Suppressor macrophage treated with lipopolysaccharide for 1 hour (primary cell): ENCODE measurements at regions not wholly inside any gene's neighbourhood (a gene's known extent, or its start where the extent isn't known, plus 50 kb on each side); places are given as distances from the start of the nearest gene placed in this dataset.

Experiments used
- DNase-seq, 3 donors: peaks; one replicate each; pipeline ENCODE4 v3.0.0-alpha.2; 2020 to 2022

DNA sequence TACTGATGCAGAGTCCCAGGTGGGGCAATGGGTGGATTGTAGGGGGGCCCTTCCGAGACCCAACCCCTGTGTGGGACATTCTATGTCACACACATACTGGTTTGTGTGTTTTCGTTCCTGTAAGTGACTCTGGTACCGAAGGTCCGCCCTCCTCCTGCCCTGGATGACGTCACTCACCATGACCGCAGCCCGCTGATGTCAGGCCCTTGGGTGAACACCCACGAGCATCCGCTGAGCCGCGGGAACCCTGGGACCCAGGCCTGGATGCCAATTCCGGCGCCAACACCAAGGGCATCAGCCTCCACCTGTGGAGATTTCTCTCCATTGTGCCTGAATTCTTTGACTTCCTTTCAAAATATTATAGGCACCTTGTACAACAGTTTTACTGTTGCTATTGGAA, 184.3 kb downstream of the MTRR start:
- no peak for DNase-seq

DNA sequence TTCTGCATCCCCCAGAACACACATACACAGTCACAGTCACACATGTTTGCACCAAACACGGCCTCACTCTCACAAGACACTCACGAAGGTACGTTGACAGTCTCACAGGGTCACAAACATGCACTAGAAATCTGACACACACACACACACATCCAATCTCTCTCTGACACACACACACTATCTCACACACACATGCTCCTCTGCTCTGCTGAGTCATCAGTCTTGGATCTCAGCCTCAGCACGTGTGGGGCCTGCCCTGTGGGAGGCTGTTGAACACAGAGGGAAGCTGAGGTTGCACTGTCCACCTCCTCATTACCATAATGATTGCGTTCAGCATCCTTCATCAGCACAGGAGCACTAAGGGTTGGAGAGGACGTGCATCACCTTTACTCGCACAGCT, 188.8 kb downstream of the MTRR start:
- DNase-seq = no peak

GRCh38 chr5:8058616-8059190, 189.8 kb downstream of the MTRR start:
- DNase-seq = no peak

- no peak for DNase-seq
These were observed 190.4 kb downstream of the MTRR start for GRCh38 chr5:8059337-8059736.

GRCh38 chr5:8060235-8060952, 191.4 kb downstream of the MTRR start:
- no peak for DNase-seq

DNA sequence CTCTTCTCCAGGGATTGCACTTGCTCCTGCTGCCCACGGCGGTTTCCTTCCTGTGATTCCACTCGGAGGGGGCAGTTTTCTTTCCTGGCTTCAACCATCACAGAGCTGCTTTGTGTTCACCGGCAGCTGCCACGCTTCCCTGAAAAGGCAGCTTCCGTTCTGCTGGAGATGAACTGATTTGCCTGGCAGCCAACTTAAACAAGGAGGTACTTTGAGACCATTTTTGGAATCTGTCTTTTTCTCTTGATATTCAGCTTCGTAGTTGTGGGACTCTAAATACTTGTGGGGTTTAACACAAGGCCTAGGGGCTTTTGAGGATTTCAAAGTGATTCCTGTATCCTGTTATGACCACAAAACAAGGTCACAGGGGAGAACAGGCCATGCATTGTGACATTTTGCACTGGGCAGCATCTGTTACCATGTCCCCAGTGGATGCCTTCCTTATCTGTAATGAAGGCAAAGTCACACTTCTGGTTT, 192.0 kb downstream of the MTRR start:
- DNase-seq = no peak

DNA sequence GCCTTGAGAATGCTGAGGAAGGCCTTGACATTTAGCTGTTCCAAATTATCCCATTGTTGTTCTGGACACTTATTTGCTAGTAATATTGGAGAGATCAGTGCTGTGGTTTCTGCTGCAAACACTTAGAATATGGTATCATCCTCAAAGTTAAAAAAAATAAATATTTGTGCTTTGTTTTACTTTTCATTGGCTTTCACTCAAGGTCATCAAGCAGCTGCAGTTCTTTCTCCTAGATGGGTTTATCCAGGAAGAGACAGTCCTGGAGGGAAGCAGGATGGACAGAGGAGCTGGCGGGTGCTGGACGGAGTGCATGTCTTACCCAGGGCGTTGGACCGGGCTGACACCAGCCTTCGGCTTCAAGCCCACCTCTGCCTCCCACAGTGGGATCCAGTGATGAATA, 193.6 kb downstream of the MTRR start:
- DNase-seq = no peak

- DNase-seq = no peak
These were observed 199.1 kb downstream of the MTRR start for GRCh38 chr5:8068078-8068477.

GRCh38 chr5:8070138-8070537, 201.2 kb downstream of the MTRR start:
- DNase-seq = no peak

- DNase-seq = no peak
These were observed 210.1 kb downstream of the MTRR start for GRCh38 chr5:8079056-8079455.

DNA sequence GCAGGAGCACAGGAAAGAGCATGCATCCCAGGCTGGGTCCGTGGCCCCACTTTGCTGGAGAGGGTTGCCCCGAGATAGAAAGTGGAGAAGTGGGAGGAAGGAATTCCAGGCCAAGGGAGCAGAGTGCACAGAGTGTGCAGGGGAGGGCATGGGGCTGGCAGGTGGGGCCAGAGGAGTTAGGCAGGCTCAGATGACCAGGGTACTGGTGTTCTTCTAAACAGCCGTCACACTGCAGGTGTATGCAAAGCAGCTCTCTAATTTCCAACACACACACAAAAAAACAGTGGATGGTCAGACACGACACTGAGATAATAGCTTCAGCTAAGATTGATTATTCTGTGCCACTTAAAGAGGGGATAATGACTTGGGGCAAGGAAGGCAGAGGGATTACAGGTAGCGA, 212.2 kb downstream of the MTRR start:
- DNase-seq = no peak

DNA sequence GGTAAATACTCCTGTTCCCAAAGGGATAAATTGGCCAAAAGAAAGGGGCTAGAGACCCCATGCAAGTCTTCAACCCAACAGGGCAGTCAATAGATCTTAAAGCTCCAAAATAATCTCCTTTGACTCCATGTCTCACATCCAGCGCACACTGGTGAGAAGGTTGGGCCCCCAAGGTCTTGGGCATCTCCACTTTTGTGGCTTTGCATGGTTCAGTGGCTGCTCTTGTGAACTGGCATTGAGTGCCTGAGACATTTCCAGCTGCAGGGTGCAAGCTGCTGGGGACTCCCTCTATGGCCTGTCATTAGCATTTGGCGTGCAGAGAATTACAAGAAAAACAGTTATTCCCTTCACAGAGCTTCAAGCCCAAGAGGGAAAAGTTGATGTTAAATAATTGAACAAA, 224.7 kb downstream of the MTRR start:
- DNase-seq = no peak

- DNase-seq = no peak
These were observed 225.4 kb downstream of the MTRR start for GRCh38 chr5:8094304-8094703.

- DNase-seq = no peak
These were observed 228.2 kb downstream of the MTRR start for GRCh38 chr5:8097146-8097545.

GRCh38 chr5:8098081-8098480, 229.1 kb downstream of the MTRR start:
- no peak for DNase-seq

- no peak for DNase-seq
These were observed 233.8 kb downstream of the MTRR start for GRCh38 chr5:8102714-8103113.

DNA sequence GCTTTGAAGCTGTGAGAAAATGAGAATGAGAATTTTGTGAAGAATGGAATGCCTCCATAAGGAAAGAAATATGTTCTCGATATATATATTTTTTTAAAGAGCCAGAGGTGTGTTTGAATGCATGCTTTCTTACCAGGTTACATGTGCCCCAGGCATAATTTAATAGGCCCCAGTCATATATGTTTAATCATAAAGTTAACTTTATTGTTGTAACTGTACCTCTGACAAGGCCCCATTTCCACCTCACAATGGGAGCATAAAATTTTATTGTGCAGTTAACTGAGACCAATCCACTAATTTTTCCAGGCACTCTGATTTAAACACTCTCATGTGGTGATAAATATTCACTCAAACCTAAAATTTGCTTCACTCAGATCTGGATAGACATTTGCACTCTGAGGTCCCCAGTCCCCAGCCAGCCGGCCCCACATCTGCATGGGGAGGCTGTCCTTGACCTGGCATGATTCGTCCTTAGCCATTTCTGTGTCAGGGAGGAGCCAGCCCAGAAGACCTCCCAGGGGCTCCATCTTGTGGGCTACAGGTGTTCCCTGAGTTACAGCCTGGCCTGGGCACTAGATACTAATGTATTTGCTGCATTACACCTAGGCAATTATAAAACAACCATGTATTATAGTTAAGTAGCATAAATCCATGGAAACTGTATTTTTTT, 245.8 kb downstream of the MTRR start:
- DNase-seq = no peak

DNA sequence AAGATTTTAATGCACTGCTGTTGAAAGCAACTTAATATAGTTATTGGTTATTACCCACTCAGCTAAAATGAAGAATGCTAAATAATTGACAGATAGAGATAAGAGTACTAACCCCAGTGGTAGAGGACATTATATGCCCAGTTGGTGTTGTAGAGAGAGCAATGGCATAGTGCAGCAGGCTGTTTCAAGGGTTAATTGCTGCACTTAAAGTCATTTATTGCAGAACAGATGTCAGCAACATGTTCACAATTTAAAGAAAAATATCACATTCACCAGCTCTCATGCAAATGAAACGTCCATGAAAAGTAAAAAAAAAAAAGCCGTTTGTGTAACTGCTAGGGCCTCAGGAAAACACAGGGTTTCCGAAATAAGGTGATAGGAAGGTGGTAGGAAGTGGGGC, 254.6 kb downstream of the MTRR start:
- no peak for DNase-seq

DNA sequence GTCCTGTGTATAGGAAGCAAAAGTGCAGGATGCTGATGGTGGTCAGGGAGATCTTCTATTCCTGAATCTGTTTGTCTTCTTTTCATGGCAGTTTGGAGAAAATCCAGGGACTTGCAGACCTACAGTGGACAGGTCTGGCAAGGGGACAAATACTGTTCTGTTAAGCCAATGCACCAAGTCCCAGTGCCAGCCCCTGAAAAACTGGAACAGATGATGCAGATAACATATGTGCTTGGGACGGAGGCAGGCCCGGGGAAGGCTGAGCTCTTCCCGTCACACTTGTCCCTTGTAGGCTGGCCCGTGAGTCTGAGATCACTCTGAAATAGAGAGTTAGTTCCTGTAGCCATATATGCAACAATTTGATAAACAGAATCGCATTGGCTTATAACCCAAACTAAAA, 265.7 kb downstream of the MTRR start:
- DNase-seq = no peak

GRCh38 chr5:8135742-8136141, 266.8 kb downstream of the MTRR start:
- no peak for DNase-seq

DNA sequence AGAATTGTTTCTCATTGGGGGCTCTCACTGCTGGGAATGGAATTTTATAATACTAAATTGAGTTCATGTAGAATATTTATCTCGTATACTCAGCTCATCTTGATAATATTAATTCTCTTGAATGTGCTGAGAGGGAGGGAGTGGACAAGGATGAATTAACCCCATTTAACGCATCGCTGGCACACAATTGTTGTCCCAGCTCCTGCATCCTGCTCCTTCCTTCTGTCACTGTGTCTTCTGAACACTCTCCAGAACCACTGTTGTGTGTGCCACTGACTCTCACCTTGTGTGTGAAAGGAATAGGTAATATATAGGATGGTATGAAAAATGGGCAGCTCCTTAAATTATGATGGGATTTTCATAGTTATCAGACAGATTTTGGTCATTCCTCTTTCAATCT, 267.3 kb downstream of the MTRR start:
- no peak for DNase-seq

GRCh38 chr5:8137941-8138550, 269.1 kb downstream of the MTRR start:
- no peak for DNase-seq

DNA sequence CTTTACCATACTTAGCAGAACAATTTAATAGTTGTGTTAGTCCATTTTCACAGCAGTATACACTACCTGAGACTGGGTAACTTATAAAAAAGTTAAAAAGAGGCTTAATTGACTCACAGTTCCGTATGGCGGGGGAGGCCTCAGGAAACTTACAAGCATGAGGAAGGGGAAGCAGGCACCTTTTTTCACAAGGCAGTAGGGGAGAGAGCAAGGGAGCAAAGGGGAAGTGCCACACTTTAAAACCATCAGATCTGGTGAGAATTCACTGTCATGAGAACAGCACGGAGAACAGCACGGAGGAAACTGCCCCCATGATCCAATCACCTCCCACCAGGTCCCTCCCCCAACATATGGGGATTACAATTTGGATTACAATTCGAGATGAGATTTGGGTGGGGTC, 269.9 kb downstream of the MTRR start:
- DNase-seq = no peak

DNA sequence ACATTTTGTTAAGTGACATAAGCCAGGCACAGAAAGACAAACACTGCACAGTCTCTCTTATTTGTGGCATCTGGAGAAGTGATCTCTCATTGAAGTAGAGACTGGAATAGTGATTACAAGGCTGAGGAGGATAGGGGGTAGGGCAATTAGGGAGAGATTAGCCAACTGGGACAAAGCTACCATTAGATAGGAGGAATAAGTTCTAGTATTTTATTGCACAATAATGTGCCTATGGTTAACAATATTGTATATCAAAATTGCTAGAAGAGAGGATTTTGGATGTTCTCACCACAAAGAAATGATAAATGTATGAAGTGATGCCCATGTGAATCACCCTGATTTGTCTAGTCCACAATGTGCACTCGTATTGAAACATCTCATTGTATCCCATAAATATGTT, 281.8 kb downstream of the MTRR start:
- no peak for DNase-seq
